ENCODE measurements at regions not wholly inside any gene's neighbourhood (a gene's known extent, or its start where the extent isn't known, plus 50 kb on each side); places are given as distances from the start of the nearest gene placed in this dataset.
"Not testable (repeated sequence)": the region's sequence is repeated elsewhere in the genome, so short reads cannot be mapped to it uniquely, and the experiment has no call there.

- no peak for DNase-seq
Measured at GRCh38 chr11:105429096-105429910, 180.6 kb upstream of the GRIA4 start.

GRCh38 chr11:105407101-105407500 lies 202.8 kb upstream of the GRIA4 start:
- no peak for DNase-seq

- DNase-seq: no peak
Measured at GRCh38 chr11:105401269-105401809, 208.5 kb upstream of the GRIA4 start.

GRCh38 chr11:105399511-105399910 lies 210.4 kb upstream of the GRIA4 start:
- no peak for DNase-seq

- no peak for DNase-seq
Measured at GRCh38 chr11:105398636-105399035, 211.2 kb upstream of the GRIA4 start.

GRCh38 chr11:105393326-105393725 lies 216.5 kb upstream of the GRIA4 start:
- DNase-seq: no peak

GRCh38 chr11:105392556-105392955 lies 217.3 kb upstream of the GRIA4 start:
- no peak for DNase-seq

- DNase-seq: no peak
Measured at GRCh38 chr11:105389952-105390351, 219.9 kb upstream of the GRIA4 start.

GRCh38 chr11:105388006-105388405 lies 221.9 kb upstream of the GRIA4 start:
- no peak for DNase-seq

- DNase-seq: no peak
Measured at GRCh38 chr11:105381941-105382340, 227.9 kb upstream of the GRIA4 start.

- no peak for DNase-seq
Measured at GRCh38 chr11:105377870-105378269, 232.0 kb upstream of the GRIA4 start.

GRCh38 chr11:105372206-105372605 lies 232.6 kb upstream of the CARD18 start:
- DNase-seq: no peak

- DNase-seq: no peak
Measured at GRCh38 chr11:105371311-105371710, 231.7 kb upstream of the CARD18 start.

GRCh38 chr11:105368711-105369110 lies 229.1 kb upstream of the CARD18 start:
- DNase-seq: no peak

- no peak for DNase-seq
Measured at GRCh38 chr11:105367129-105367528, 227.6 kb upstream of the CARD18 start.

- no peak for DNase-seq
Measured at GRCh38 chr11:105361651-105362050, 222.1 kb upstream of the CARD18 start.

- DNase-seq: no peak
Measured at GRCh38 chr11:105357764-105358163, 218.2 kb upstream of the CARD18 start.

- no peak for DNase-seq
Measured at GRCh38 chr11:105357146-105357545, 217.6 kb upstream of the CARD18 start.

GRCh38 chr11:105349867-105350266 lies 210.3 kb upstream of the CARD18 start:
- DNase-seq: not testable (repeated sequence)

GRCh38 chr11:105344938-105345337 lies 205.4 kb upstream of the CARD18 start:
- no peak for DNase-seq

- DNase-seq: no peak
Measured at GRCh38 chr11:105334025-105334714, 194.6 kb upstream of the CARD18 start.

- no peak for DNase-seq
Measured at GRCh38 chr11:105333153-105333552, 193.6 kb upstream of the CARD18 start.

- DNase-seq: no peak
Measured at GRCh38 chr11:105332171-105332570, 192.6 kb upstream of the CARD18 start.

- no peak for DNase-seq
Measured at GRCh38 chr11:105328061-105328460, 188.5 kb upstream of the CARD18 start.
